Fibroblast of lung (primary cell): ENCODE measurements at regions not wholly inside any gene's neighbourhood (a gene's known extent, or its start where the extent isn't known, plus 50 kb on each side); places are given as distances from the start of the nearest gene placed in this dataset.

Experiments
- DNase-seq, 2 donors: peaks; one replicate each; pipeline versions ENCODE4 v3.0.0 to v3.0.0-alpha.2; 2010; ENCODE audit warnings: low read depth in 2 of 2
- H2AFZ ChIP-seq: 2 replicates; pipeline ENCODE4 v1.5.1; 2012; ENCODE audit warnings: low read length, control low read depth, inconsistent platforms
- H3K27ac ChIP-seq: 2 replicates; pipeline ENCODE4 v1.5.1; 2011; ENCODE audit warnings: low read length, control low read depth; ENCODE audit not compliant: insufficient read depth
- H3K27me3 ChIP-seq: 2 replicates; pipeline ENCODE4 v1.5.1; 2011; ENCODE audit warnings: mild to moderate bottlenecking, low read length; ENCODE audit not compliant: control insufficient read depth, insufficient read depth
- H3K36me3 ChIP-seq: 2 replicates; pipeline ENCODE4 v1.5.1; 2011; ENCODE audit warnings: low read length; ENCODE audit not compliant: control insufficient read depth, insufficient read depth
- H3K4me1 ChIP-seq: 2 replicates; pipeline ENCODE4 v1.5.1; 2011; ENCODE audit warnings: low read length; ENCODE audit not compliant: control insufficient read depth, insufficient read depth; ENCODE audit errors: extremely low read depth
- H3K4me2 ChIP-seq: 2 replicates; pipeline ENCODE4 v1.5.1; 2011; ENCODE audit warnings: low read length, control low read depth; ENCODE audit not compliant: insufficient read depth; ENCODE audit errors: extremely low read depth
- H3K4me3 ChIP-seq, 4 experiments: fragments of 200-600 bp in 1 of 4; sonication (generic) in 1 of 4; replicated peaks in 1 of 4; 2 replicates each; pipeline ENCODE4 v1.5.1; 2011 to 2016; ENCODE audit warnings: low read length in 4 of 4, low read depth in 3 of 4, mild to moderate bottlenecking in 3 of 4, control low read depth in 2 of 4, inconsistent platforms in 1 of 4, mixed read lengths in 1 of 4; ENCODE audit not compliant: insufficient read depth in 1 of 4; ENCODE audit errors: control extremely low read depth in 1 of 4
- H3K79me2 ChIP-seq: 2 replicates; pipeline ENCODE4 v1.5.1; 2012; ENCODE audit warnings: mild to moderate bottlenecking, low read length, inconsistent platforms; ENCODE audit not compliant: control insufficient read depth, insufficient read depth
- H3K9ac ChIP-seq: 2 replicates; pipeline ENCODE4 v1.5.1; 2011; ENCODE audit warnings: mild to moderate bottlenecking, low read length, control low read depth; ENCODE audit not compliant: insufficient read depth
- H3K9me3 ChIP-seq: 2 replicates; pipeline ENCODE4 v1.5.1; 2012; ENCODE audit warnings: low read depth, low read length; ENCODE audit not compliant: control insufficient read depth, insufficient read depth
- H4K20me1 ChIP-seq: 2 replicates; pipeline ENCODE4 v1.5.1; 2011; ENCODE audit warnings: low read length; ENCODE audit not compliant: control insufficient read depth, insufficient read depth; ENCODE audit errors: extremely low read depth
- CTCF ChIP-seq, 2 donors: IDR thresholded peaks in 1 of 2; conservative IDR thresholded peaks in 1 of 2; 1 replicate in 1 of 2; 2 replicates in 1 of 2; pipeline ENCODE4 v1.5.1; 2011 to 2012; ENCODE audit warnings: low read length in 2 of 2, control low read depth in 1 of 2, inconsistent platforms in 1 of 2, low read depth in 1 of 2, mild to moderate bottlenecking in 1 of 2
- EZH2 ChIP-seq: IDR thresholded peaks from 2 replicates; pipeline ENCODE4 v1.5.1; 2012; ENCODE audit warnings: low read length, control low read depth, mild to moderate bottlenecking; ENCODE audit errors: missing control alignments

- H3K27me3 ChIP-seq, result no peaks in the 10 kb centered on the region
- no peak for DNase-seq
- H3K79me2 ChIP-seq, result no peaks in the 10 kb centered on the region
- no peaks in the 10 kb centered on the region for H4K20me1 ChIP-seq
- no peak overlapping the region for H3K4me3 ChIP-seq
- no peaks in the 10 kb centered on the region for H3K4me1 ChIP-seq
- no peaks in the 10 kb centered on the region for H3K9me3 ChIP-seq
- TF ChIP-seq EZH2, result no peak
- no peak for TF ChIP-seq CTCF (conservative IDR thresholded peaks at IDR 0.05 in 1 of 2, IDR thresholded peaks at IDR 0.05 in 1 of 2; ENCODE audit: low read depth in 1 of 2, low read length in 2 of 2)
- H2AFZ ChIP-seq, result no peak overlapping the region
- H3K36me3 ChIP-seq, result no peaks in the 10 kb centered on the region
- H3K4me2 ChIP-seq, result no peak overlapping the region
- no peak overlapping the region for H3K27ac ChIP-seq
- no peak overlapping the region for H3K9ac ChIP-seq
Observed at GRCh38 chr2:58584606-58585118, 343.5 kb upstream of the FANCL start.

- Histone ChIP-seq H3K27me3 (no peaks in the 10 kb centered on the region), H3K27ac (no peak overlapping the region), H3K4me2 (no peak overlapping the region), H3K9me3 (no peaks in the 10 kb centered on the region), H3K9ac (no peak overlapping the region), H3K36me3 (no peaks in the 10 kb centered on the region), H3K4me3 (no peak overlapping the region), H3K79me2 (no peaks in the 10 kb centered on the region), H4K20me1 (no peaks in the 10 kb centered on the region), H3K4me1 (no peaks in the 10 kb centered on the region), H2AFZ (no peak overlapping the region)
- no peak for TF ChIP-seq CTCF (conservative IDR thresholded peaks at IDR 0.05 in 1 of 2, IDR thresholded peaks at IDR 0.05 in 1 of 2; ENCODE audit: low read depth in 1 of 2, low read length in 2 of 2)
- no peak for TF ChIP-seq EZH2
- DNase-seq, result no peak
Observed at GRCh38 chr2:58578276-58578675, 337.2 kb upstream of the FANCL start.

- H3K4me2 ChIP-seq, result no peak overlapping the region
- no peaks in the 10 kb centered on the region for H3K4me1 ChIP-seq
- no peaks in the 10 kb centered on the region for H4K20me1 ChIP-seq
- H3K9ac ChIP-seq, result no peak overlapping the region
- no peaks in the 10 kb centered on the region for H3K27me3 ChIP-seq
- no peaks in the 10 kb centered on the region for H3K79me2 ChIP-seq
- H3K36me3 ChIP-seq, result no peaks in the 10 kb centered on the region
- H2AFZ ChIP-seq, result no peak overlapping the region
- H3K9me3 ChIP-seq, result no peaks in the 10 kb centered on the region
- no peak overlapping the region for H3K4me3 ChIP-seq
- H3K27ac ChIP-seq, result no peak overlapping the region
- peak in 1 of 2 donors; percentile 25 for DNase-seq
- no peak for TF ChIP-seq CTCF (conservative IDR thresholded peaks at IDR 0.05 in 1 of 2, IDR thresholded peaks at IDR 0.05 in 1 of 2; ENCODE audit: low read depth in 1 of 2, low read length in 2 of 2)
- TF ChIP-seq EZH2, result no peak
Observed at GRCh38 chr2:58574873-58575272, 333.7 kb upstream of the FANCL start.
